Effector memory CD8-positive, alpha-beta T cell (primary cell): ENCODE measurements at regions not wholly inside any gene's neighbourhood (a gene's known extent, or its start where the extent isn't known, plus 50 kb on each side); places are given as distances from the start of the nearest gene placed in this dataset.

Experiments used
- ATAC-seq: fragments of 150-1000 bp; cut with Tn5 transposase; replicated peaks from 2 replicates; pipeline ENCODE4 v1.10.0; 2021; ENCODE audit warnings: mild to moderate bottlenecking, moderate library complexity
- DNase-seq, 3 experiments: peaks; one replicate each; pipeline ENCODE4 v3.0.0; 2021
- H3K27ac Mint-ChIP-seq, 2 donors: one replicate each; pipeline ENCODE4 v1.8.0; 2022; ENCODE audit warnings: mild to moderate bottlenecking in 2 of 2, mixed read lengths in 2 of 2, moderate library complexity in 2 of 2
- H3K27me3 Mint-ChIP-seq, 2 donors: one replicate each; pipeline ENCODE4 v1.8.0; 2022; ENCODE audit warnings: mixed read lengths in 2 of 2
- H3K36me3 Mint-ChIP-seq: one replicate; pipeline ENCODE4 v1.8.0; 2022; ENCODE audit warnings: mild to moderate bottlenecking, moderate library complexity, mixed read lengths; ENCODE audit not compliant: insufficient read depth
- H3K4me1 Mint-ChIP-seq, 2 donors: one replicate each; pipeline ENCODE4 v1.8.0; 2022; ENCODE audit warnings: low read depth in 2 of 2, mixed read lengths in 2 of 2
- H3K4me3 Mint-ChIP-seq, 2 donors: one replicate each; pipeline ENCODE4 v1.8.0; 2022; ENCODE audit warnings: mild to moderate bottlenecking in 2 of 2, mixed read lengths in 2 of 2, moderate library complexity in 2 of 2
- H3K9me3 Mint-ChIP-seq, 2 donors: one replicate each; pipeline ENCODE4 v1.8.0; 2022; ENCODE audit warnings: mixed read lengths in 2 of 2

- peaks cover 10 to 19% of the 10 kb centered on the region in 2 donors for H3K27me3 Mint-ChIP-seq
- DNase-seq (no peak), ATAC-seq (no peak)
- H3K36me3 Mint-ChIP-seq = no peaks in the 10 kb centered on the region
- no peaks in the 10 kb centered on the region for H3K4me1 Mint-ChIP-seq
- peaks cover 0 to 3% of the 10 kb centered on the region in 2 donors for H3K9me3 Mint-ChIP-seq
- no peak overlapping the region for H3K27ac Mint-ChIP-seq
- H3K4me3 Mint-ChIP-seq = no peak overlapping the region
These were observed 468.7 kb downstream of the ARHGEF28 start for GRCh38 chr5:74094782-74095108.

GRCh38 chr5:74094096-74094781 is 468.2 kb downstream of the ARHGEF28 start:
- no peak for ATAC-seq
- peaks cover 10 to 23% of the 10 kb centered on the region in 2 donors for H3K27me3 Mint-ChIP-seq
- no peak overlapping the region for H3K4me3 Mint-ChIP-seq
- H3K9me3 Mint-ChIP-seq = peaks cover 0 to under 1% of the 10 kb centered on the region in 2 donors
- H3K36me3 Mint-ChIP-seq = no peaks in the 10 kb centered on the region
- no peaks in the 10 kb centered on the region for H3K4me1 Mint-ChIP-seq
- no peak for DNase-seq
- H3K27ac Mint-ChIP-seq = no peak overlapping the region

GRCh38 chr5:74093561-74093960 is 467.6 kb downstream of the ARHGEF28 start:
- Mint-ChIP-seq H3K27me3 (peaks cover 10 to 23% of the 10 kb centered on the region in 2 donors), H3K27ac (no peak overlapping the region), H3K4me3 (no peak overlapping the region), H3K36me3 (no peaks in the 10 kb centered on the region), H3K9me3 (no peaks in the 10 kb centered on the region), H3K4me1 (no peaks in the 10 kb centered on the region)
- no peak for DNase-seq
- no peak for ATAC-seq

GRCh38 chr5:74092766-74093165 is 466.8 kb downstream of the ARHGEF28 start:
- H3K4me1 Mint-ChIP-seq = no peaks in the 10 kb centered on the region
- H3K27ac Mint-ChIP-seq = no peak overlapping the region
- H3K36me3 Mint-ChIP-seq = no peaks in the 10 kb centered on the region
- DNase-seq (no peak), ATAC-seq (no peak)
- H3K4me3 Mint-ChIP-seq = no peak overlapping the region
- H3K27me3 Mint-ChIP-seq = peaks cover 10 to 23% of the 10 kb centered on the region in 2 donors
- no peaks in the 10 kb centered on the region for H3K9me3 Mint-ChIP-seq

- Mint-ChIP-seq H3K4me1 (no peaks in the 10 kb centered on the region), H3K27me3 (peaks cover 22 to 23% of the 10 kb centered on the region in 2 donors), H3K9me3 (peaks cover 0 to 2% of the 10 kb centered on the region in 2 donors), H3K4me3 (no peak overlapping the region), H3K36me3 (no peaks in the 10 kb centered on the region), H3K27ac (no peak overlapping the region)
- ATAC-seq (no peak), DNase-seq (no peak)
These were observed 459.8 kb downstream of the ARHGEF28 start for GRCh38 chr5:74085782-74086181.

- DNase-seq (no peak), ATAC-seq (no peak)
- Mint-ChIP-seq H3K4me3 (no peak overlapping the region), H3K9me3 (peaks cover 0 to 2% of the 10 kb centered on the region in 2 donors), H3K36me3 (no peaks in the 10 kb centered on the region), H3K27ac (no peak overlapping the region), H3K4me1 (no peaks in the 10 kb centered on the region), H3K27me3 (peaks cover 22 to 23% of the 10 kb centered on the region in 2 donors)
These were observed 459.2 kb downstream of the ARHGEF28 start for GRCh38 chr5:74085186-74085585.

GRCh38 chr5:74083096-74083791 is 457.2 kb downstream of the ARHGEF28 start:
- Mint-ChIP-seq H3K27me3 (peaks cover 14 to 23% of the 10 kb centered on the region in 2 donors), H3K4me1 (no peaks in the 10 kb centered on the region), H3K4me3 (no peak overlapping the region), H3K36me3 (no peaks in the 10 kb centered on the region), H3K27ac (no peak overlapping the region), H3K9me3 (peaks cover 0 to 2% of the 10 kb centered on the region in 2 donors)
- DNase-seq = no peak
- no peak for ATAC-seq

GRCh38 chr5:74082512-74083055 is 456.6 kb downstream of the ARHGEF28 start:
- Mint-ChIP-seq H3K27ac (no peak overlapping the region), H3K9me3 (peaks cover 0 to 2% of the 10 kb centered on the region in 2 donors), H3K27me3 (peaks cover 14 to 30% of the 10 kb centered on the region in 2 donors), H3K4me1 (no peaks in the 10 kb centered on the region), H3K36me3 (no peaks in the 10 kb centered on the region), H3K4me3 (no peak overlapping the region)
- ATAC-seq (no peak), DNase-seq (no peak)

- no peaks in the 10 kb centered on the region for H3K36me3 Mint-ChIP-seq
- no peak for DNase-seq
- no peaks in the 10 kb centered on the region for H3K4me1 Mint-ChIP-seq
- no peak overlapping the region for H3K27ac Mint-ChIP-seq
- H3K9me3 Mint-ChIP-seq = peaks cover 0 to 2% of the 10 kb centered on the region in 2 donors
- H3K4me3 Mint-ChIP-seq = no peak overlapping the region
- no peak for ATAC-seq
- peaks cover 3 to 27% of the 10 kb centered on the region in 2 donors for H3K27me3 Mint-ChIP-seq
These were observed 455.1 kb downstream of the ARHGEF28 start for GRCh38 chr5:74081126-74081525.

GRCh38 chr5:74079971-74080556 is 454.1 kb downstream of the ARHGEF28 start:
- no peaks in the 10 kb centered on the region for H3K36me3 Mint-ChIP-seq
- H3K4me1 Mint-ChIP-seq = no peaks in the 10 kb centered on the region
- no peak overlapping the region for H3K27ac Mint-ChIP-seq
- ATAC-seq (no peak), DNase-seq (no peak)
- H3K27me3 Mint-ChIP-seq = peaks cover 0 to 32% of the 10 kb centered on the region in 2 donors
- H3K4me3 Mint-ChIP-seq = no peak overlapping the region
- peaks cover 0 to 2% of the 10 kb centered on the region in 2 donors for H3K9me3 Mint-ChIP-seq

- ATAC-seq = no peak
- no peak overlapping the region for H3K4me3 Mint-ChIP-seq
These were observed 449.8 kb downstream of the ARHGEF28 start for GRCh38 chr5:74075501-74076484.

GRCh38 chr5:74074111-74074510 is 448.1 kb downstream of the ARHGEF28 start:
- Mint-ChIP-seq H3K4me3 (no peak overlapping the region), H3K9me3 (no peaks in the 10 kb centered on the region), H3K27ac (no peak overlapping the region), H3K27me3 (peaks cover 0 to 33% of the 10 kb centered on the region in 2 donors), H3K36me3 (peaks cover 2% of the 10 kb centered on the region), H3K4me1 (no peaks in the 10 kb centered on the region)
- ATAC-seq = no peak
- no peak for DNase-seq

More at GRCh38 chr5:74075501-74076484, 449.8 kb downstream of the ARHGEF28 start:
- no peaks in the 10 kb centered on the region for H3K9me3 Mint-ChIP-seq
- DNase-seq = no peak
- peaks cover 0 to 33% of the 10 kb centered on the region in 2 donors for H3K27me3 Mint-ChIP-seq
- H3K4me1 Mint-ChIP-seq = no peaks in the 10 kb centered on the region
- H3K27ac Mint-ChIP-seq = no peak overlapping the region
- peaks cover 2% of the 10 kb centered on the region for H3K36me3 Mint-ChIP-seq

- no peak overlapping the region for H3K27ac Mint-ChIP-seq
- DNase-seq (no peak), ATAC-seq (no peak)
- peaks cover 0 to 33% of the 10 kb centered on the region in 2 donors for H3K27me3 Mint-ChIP-seq
- H3K4me1 Mint-ChIP-seq = no peaks in the 10 kb centered on the region
- H3K36me3 Mint-ChIP-seq = peaks cover 2% of the 10 kb centered on the region
- H3K4me3 Mint-ChIP-seq = no peak overlapping the region
- H3K9me3 Mint-ChIP-seq = no peaks in the 10 kb centered on the region
These were observed 447.3 kb downstream of the ARHGEF28 start for GRCh38 chr5:74073257-74073656.
